Keratinocyte (primary cell): ENCODE measurements at regions not wholly inside any gene's neighbourhood (a gene's known extent, or its start where the extent isn't known, plus 50 kb on each side); places are given as distances from the start of the nearest gene placed in this dataset.

Source experiments
- DNase-seq: peaks from one replicate; pipeline ENCODE4 v3.0.0-alpha.2; 2011; ENCODE audit warnings: low read depth, missing footprints, low spot score
- FAIRE-seq: peaks from 2 replicates; lab custom pipeline; 2011; peaks lifted over from hg19 to GRCh38; lab: Jason Lieb, UNC
- H2AFZ ChIP-seq: 2 replicates; pipeline ENCODE4 v1.6.0; 2012; ENCODE audit warnings: low read length, control low read depth, inconsistent platforms; ENCODE audit not compliant: control insufficient read depth
- H3K27ac ChIP-seq: 2 replicates; pipeline ENCODE4 v1.5.1; 2011; ENCODE audit warnings: low read length; ENCODE audit not compliant: control insufficient read depth, insufficient read depth
- H3K27me3 ChIP-seq: 3 replicates; pipeline ENCODE4 v1.6.0; 2011; ENCODE audit warnings: low read length; ENCODE audit not compliant: control insufficient read depth, insufficient read depth; ENCODE audit errors: extremely low read depth
- H3K36me3 ChIP-seq, 2 experiments: 2 replicates in 1 of 2; 3 replicates in 1 of 2; pipeline ENCODE4 v1.5.1; 2011; ENCODE audit warnings: low read length in 2 of 2, mild to moderate bottlenecking in 1 of 2; ENCODE audit not compliant: control insufficient read depth in 2 of 2, insufficient read depth in 2 of 2; ENCODE audit errors: extremely low read depth in 1 of 2
- H3K4me1 ChIP-seq: 3 replicates; pipeline ENCODE4 v1.5.1; 2011; ENCODE audit warnings: low read length; ENCODE audit not compliant: control insufficient read depth, insufficient read depth; ENCODE audit errors: extremely low read depth
- H3K4me2 ChIP-seq: 3 replicates; pipeline ENCODE4 v1.6.0; 2011; ENCODE audit warnings: low read depth, low read length; ENCODE audit not compliant: control insufficient read depth, insufficient read depth; ENCODE audit errors: extremely low read depth
- H3K4me3 ChIP-seq, 3 experiments: fragments of 200-600 bp in 1 of 3; sonication (generic) in 1 of 3; 2 replicates in 2 of 3; 3 replicates in 1 of 3; pipeline ENCODE4 v1.5.1; 2011 to 2016; ENCODE audit warnings: low read length in 3 of 3, mild to moderate bottlenecking in 3 of 3, control low read depth in 2 of 3, inconsistent platforms in 1 of 3, low read depth in 1 of 3, mixed read lengths in 1 of 3, mixed run types in 1 of 3, moderate library complexity in 1 of 3; ENCODE audit not compliant: control insufficient read depth in 2 of 3, insufficient read depth in 2 of 3; ENCODE audit errors: extremely low read depth in 1 of 3
- H3K79me2 ChIP-seq: 2 replicates; pipeline ENCODE4 v1.6.0; 2012; ENCODE audit warnings: low read length; ENCODE audit not compliant: control insufficient read depth, insufficient read depth
- H3K9ac ChIP-seq: 3 replicates; pipeline ENCODE4 v1.6.0; 2011; ENCODE audit warnings: low read length; ENCODE audit not compliant: control insufficient read depth, insufficient read depth; ENCODE audit errors: extremely low read depth
- H3K9me1 ChIP-seq: 3 replicates; pipeline ENCODE4 v1.6.0; 2011; ENCODE audit warnings: low read length; ENCODE audit not compliant: control insufficient read depth, insufficient read depth; ENCODE audit errors: extremely low read depth
- H3K9me3 ChIP-seq: 2 replicates; pipeline ENCODE4 v1.5.1; 2012; ENCODE audit warnings: low read depth, low read length; ENCODE audit not compliant: control insufficient read depth
- H4K20me1 ChIP-seq: 3 replicates; pipeline ENCODE4 v1.6.0; 2011; ENCODE audit warnings: low read length; ENCODE audit not compliant: control insufficient read depth, insufficient read depth; ENCODE audit errors: extremely low read depth
- EZH2 ChIP-seq: IDR thresholded peaks from one replicate; pipeline ENCODE4 v1.6.1; 2012; ENCODE audit warnings: inconsistent platforms, mild to moderate bottlenecking, low read length, moderate library complexity
- dilution Hi-C: fragments of 300-500 bp; cut with MboI; formaldehyde crosslinking; loops from one replicate; pipeline ENCODE4 v1.7.0; 2020; ENCODE audit warnings: low sequenced_read_pairs; ENCODE audit not compliant: extremely low pct_ligation_motif_present
- TF ChIP-seq, protein P1 (sequence below), 3 experiments: IDR thresholded peaks in 1 of 3; conservative IDR thresholded peaks in 1 of 3; optimal IDR thresholded peaks in 1 of 3; 2 replicates in 2 of 3; 3 replicates in 1 of 3; pipeline versions ENCODE3 to v1.5.1; 2011; ENCODE audit warnings: low read length in 3 of 3, mild to moderate bottlenecking in 3 of 3, moderate library complexity in 2 of 3, control low read depth in 1 of 3, inconsistent platforms in 1 of 3; ENCODE audit not compliant: insufficient read depth in 2 of 3; ENCODE audit errors: extremely low read depth in 1 of 3

DNA sequence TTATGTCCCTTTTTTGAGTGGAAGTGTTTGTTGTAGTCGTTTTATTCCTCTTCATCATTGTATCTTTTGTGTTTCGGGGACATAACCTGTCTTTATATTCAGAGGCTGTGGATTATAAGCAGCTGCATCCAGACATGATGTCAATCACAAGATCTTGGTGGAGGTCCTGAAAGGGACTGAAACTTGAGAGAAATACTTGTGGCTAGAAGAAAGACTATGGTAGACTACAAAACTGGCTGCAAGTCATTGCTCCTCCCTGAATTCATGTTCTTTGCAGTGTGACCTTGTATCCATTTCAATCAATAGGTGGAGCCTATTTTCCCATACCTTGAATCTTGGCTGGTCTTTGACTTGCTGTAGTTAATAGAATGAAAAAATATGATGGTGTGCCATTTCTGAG is 442.4 kb upstream of the PLXNA2 start:
- Histone ChIP-seq H3K9me3 (no peaks in the 10 kb centered on the region), H3K4me3 (no peak overlapping the region), H3K9ac (no peak overlapping the region), H4K20me1 (no peaks in the 10 kb centered on the region), H3K79me2 (no peaks in the 10 kb centered on the region), H3K4me2 (no peak overlapping the region), H3K4me1 (no peaks in the 10 kb centered on the region), H3K27me3 (no peaks in the 10 kb centered on the region), H3K9me1 (no peaks in the 10 kb centered on the region), H2AFZ (no peak overlapping the region), H3K27ac (no peak overlapping the region), H3K36me3 (no peaks in the 10 kb centered on the region)
- FAIRE-seq (no peak), DNase-seq (no peak)
- TF ChIP-seq EZH2 = no peak
- TF ChIP-seq, protein P1, sequence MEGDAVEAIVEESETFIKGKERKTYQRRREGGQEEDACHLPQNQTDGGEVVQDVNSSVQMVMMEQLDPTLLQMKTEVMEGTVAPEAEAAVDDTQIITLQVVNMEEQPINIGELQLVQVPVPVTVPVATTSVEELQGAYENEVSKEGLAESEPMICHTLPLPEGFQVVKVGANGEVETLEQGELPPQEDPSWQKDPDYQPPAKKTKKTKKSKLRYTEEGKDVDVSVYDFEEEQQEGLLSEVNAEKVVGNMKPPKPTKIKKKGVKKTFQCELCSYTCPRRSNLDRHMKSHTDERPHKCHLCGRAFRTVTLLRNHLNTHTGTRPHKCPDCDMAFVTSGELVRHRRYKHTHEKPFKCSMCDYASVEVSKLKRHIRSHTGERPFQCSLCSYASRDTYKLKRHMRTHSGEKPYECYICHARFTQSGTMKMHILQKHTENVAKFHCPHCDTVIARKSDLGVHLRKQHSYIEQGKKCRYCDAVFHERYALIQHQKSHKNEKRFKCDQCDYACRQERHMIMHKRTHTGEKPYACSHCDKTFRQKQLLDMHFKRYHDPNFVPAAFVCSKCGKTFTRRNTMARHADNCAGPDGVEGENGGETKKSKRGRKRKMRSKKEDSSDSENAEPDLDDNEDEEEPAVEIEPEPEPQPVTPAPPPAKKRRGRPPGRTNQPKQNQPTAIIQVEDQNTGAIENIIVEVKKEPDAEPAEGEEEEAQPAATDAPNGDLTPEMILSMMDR (optimal IDR thresholded peaks at IDR 0.05 in 1 of 3, IDR thresholded peaks at IDR 0.05 in 1 of 3, conservative IDR thresholded peaks at IDR 0.05 in 1 of 3; ENCODE audit: extremely low read depth in 1 of 3, insufficient read depth in 2 of 3, low read length in 3 of 3) = no peak
- dilution Hi-C loops = no loop called here

DNA sequence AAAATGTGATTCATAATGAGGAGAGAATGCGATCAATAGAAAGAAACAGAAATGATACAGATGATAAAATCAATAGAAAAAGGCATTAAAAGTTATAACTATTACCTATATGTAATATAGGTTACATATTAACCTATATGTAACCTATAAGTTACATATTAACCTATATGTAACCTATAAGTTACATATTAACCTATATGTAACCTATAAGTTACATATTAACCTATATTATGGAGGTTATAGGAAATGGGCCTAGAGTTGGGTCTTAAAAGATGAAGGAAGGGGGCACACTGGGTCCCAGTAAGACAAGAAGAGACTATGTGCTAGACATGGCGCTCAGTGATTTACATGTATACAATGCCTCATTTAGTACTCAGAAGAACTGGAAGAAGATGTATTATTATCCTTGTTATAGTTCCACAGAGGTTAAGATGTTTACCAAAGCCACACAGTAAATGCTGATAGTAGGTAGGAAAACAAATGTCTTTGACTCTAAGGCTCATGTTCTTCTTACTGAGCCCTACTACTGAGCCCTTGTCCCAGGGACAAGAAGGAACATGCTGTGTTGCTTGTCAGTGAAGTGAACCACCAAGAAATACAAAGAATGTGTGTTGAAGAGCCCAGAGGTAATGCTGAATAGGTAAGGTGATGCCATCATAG is 444.6 kb upstream of the PLXNA2 start:
- no peak overlapping the region for H3K27ac ChIP-seq
- H3K9me3 ChIP-seq = no peaks in the 10 kb centered on the region
- H2AFZ ChIP-seq = no peak overlapping the region
- H3K4me1 ChIP-seq = no peaks in the 10 kb centered on the region
- DNase-seq (no peak), FAIRE-seq (no peak)
- dilution Hi-C loops = no loop called here
- TF ChIP-seq, protein P1 (optimal IDR thresholded peaks at IDR 0.05 in 1 of 3, IDR thresholded peaks at IDR 0.05 in 1 of 3, conservative IDR thresholded peaks at IDR 0.05 in 1 of 3; ENCODE audit: extremely low read depth in 1 of 3, insufficient read depth in 2 of 3, low read length in 3 of 3) = no peak
- no peak for TF ChIP-seq EZH2
- no peak overlapping the region for H3K9ac ChIP-seq
- H4K20me1 ChIP-seq = no peaks in the 10 kb centered on the region
- no peaks in the 10 kb centered on the region for H3K36me3 ChIP-seq
- no peaks in the 10 kb centered on the region for H3K27me3 ChIP-seq
- no peak overlapping the region for H3K4me3 ChIP-seq
- H3K9me1 ChIP-seq = no peaks in the 10 kb centered on the region
- H3K79me2 ChIP-seq = no peaks in the 10 kb centered on the region
- H3K4me2 ChIP-seq = no peak overlapping the region
